ENCODE measurements at regions not wholly inside any gene's neighbourhood (a gene's known extent, or its start where the extent isn't known, plus 50 kb on each side); places are given as distances from the start of the nearest gene placed in this dataset.

DNA sequence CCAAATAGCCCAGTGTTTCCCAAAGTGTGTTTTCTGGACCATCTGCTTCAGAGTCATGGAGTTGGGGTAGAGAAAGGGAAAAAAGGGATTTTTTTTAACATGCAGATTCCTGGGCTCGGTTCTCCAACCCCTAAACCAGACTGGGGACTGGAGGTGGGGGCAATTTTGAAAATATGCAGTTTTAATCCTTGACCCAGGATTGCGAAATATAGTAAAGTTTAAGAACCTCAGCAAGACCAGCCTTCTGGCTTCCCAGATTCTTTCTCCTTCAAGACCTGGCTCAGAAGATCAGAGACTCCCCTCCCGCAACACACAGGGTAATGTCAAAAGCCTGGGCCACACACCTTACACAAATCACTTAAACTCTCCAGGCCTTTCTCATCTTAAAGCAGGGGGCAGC is 150.1 kb downstream of the PAH start:
- no peaks in the 10 kb centered on the region for H3K9me2 ChIP-seq (ENCODE audit: low read depth, low read length)

DNA sequence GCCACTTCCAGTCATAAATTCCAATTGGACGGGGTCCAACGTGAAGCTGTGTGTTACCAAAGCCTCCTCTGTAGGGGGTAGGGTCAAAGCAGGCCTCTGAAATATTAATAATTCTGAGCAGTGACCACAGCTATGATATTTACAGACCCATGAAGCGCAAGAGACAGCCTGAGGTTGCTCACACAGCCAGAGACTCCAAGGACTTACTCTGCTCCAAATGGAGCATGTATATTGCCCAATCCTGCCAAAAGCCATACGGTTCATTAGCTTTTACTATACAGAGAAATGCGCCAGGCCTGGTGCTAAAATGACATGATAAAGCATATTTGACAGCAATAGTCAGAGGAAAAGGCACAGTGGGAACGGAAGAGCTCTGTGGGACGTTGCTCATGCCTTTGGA is 151.3 kb downstream of the PAH start:
- H3K4me1 ChIP-seq (ENCODE audit: insufficient read depth, low read length, severe bottlenecking): no peaks in the 10 kb centered on the region
- no peak overlapping the region for H3K4me2 ChIP-seq (ENCODE audit: low read length)
- TF ChIP-seq, protein P1, sequence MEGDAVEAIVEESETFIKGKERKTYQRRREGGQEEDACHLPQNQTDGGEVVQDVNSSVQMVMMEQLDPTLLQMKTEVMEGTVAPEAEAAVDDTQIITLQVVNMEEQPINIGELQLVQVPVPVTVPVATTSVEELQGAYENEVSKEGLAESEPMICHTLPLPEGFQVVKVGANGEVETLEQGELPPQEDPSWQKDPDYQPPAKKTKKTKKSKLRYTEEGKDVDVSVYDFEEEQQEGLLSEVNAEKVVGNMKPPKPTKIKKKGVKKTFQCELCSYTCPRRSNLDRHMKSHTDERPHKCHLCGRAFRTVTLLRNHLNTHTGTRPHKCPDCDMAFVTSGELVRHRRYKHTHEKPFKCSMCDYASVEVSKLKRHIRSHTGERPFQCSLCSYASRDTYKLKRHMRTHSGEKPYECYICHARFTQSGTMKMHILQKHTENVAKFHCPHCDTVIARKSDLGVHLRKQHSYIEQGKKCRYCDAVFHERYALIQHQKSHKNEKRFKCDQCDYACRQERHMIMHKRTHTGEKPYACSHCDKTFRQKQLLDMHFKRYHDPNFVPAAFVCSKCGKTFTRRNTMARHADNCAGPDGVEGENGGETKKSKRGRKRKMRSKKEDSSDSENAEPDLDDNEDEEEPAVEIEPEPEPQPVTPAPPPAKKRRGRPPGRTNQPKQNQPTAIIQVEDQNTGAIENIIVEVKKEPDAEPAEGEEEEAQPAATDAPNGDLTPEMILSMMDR (IDR thresholded peaks at IDR 0.05; ENCODE audit: low read length): no peak
- TF ChIP-seq EZH2 (IDR thresholded peaks at IDR 0.05; ENCODE audit: borderline replicate concordance, low read length): no peak
- no peaks in the 10 kb centered on the region for H3K79me2 ChIP-seq (ENCODE audit: insufficient read depth, low read length)
- H3K9ac ChIP-seq (ENCODE audit: low read length): no peak overlapping the region
- H3K27ac ChIP-seq (ENCODE audit: low read depth, low read length, poor library complexity, severe bottlenecking): no peak overlapping the region
- H3K4me3 ChIP-seq (ENCODE audit: low read depth, low read length, poor library complexity, severe bottlenecking): no peak overlapping the region
- H3K9me3 ChIP-seq (ENCODE audit: low read length): no peaks in the 10 kb centered on the region
- no peaks in the 10 kb centered on the region for H3K36me3 ChIP-seq (ENCODE audit: insufficient read depth, low read length)
- H2AFZ ChIP-seq (ENCODE audit: low read length): no peak overlapping the region
- no peaks in the 10 kb centered on the region for H4K20me1 ChIP-seq (ENCODE audit: insufficient read depth, low read length)
- H3F3A ChIP-seq (ENCODE audit: insufficient read depth, low read length): no peaks in the 10 kb centered on the region
- no peaks in the 10 kb centered on the region for H3K9me2 ChIP-seq (ENCODE audit: low read depth, low read length)
- H3K27me3 ChIP-seq (ENCODE audit: insufficient read depth, low read length): no peaks in the 10 kb centered on the region

More for the DNA sequence above, 150.1 kb downstream of the PAH start:
- Histone ChIP-seq H3K9me3 (ENCODE audit: low read length) (no peaks in the 10 kb centered on the region), H3F3A (ENCODE audit: insufficient read depth, low read length) (no peaks in the 10 kb centered on the region), H3K4me3 (ENCODE audit: low read depth, low read length, poor library complexity, severe bottlenecking) (no peak overlapping the region), H3K36me3 (ENCODE audit: insufficient read depth, low read length) (no peaks in the 10 kb centered on the region), H3K27me3 (ENCODE audit: insufficient read depth, low read length) (no peaks in the 10 kb centered on the region), H3K27ac (ENCODE audit: low read depth, low read length, poor library complexity, severe bottlenecking) (no peak overlapping the region), H3K9ac (ENCODE audit: low read length) (no peak overlapping the region), H4K20me1 (ENCODE audit: insufficient read depth, low read length) (no peaks in the 10 kb centered on the region), H3K4me1 (ENCODE audit: insufficient read depth, low read length, severe bottlenecking) (no peaks in the 10 kb centered on the region), H3K79me2 (ENCODE audit: insufficient read depth, low read length) (no peaks in the 10 kb centered on the region), H2AFZ (ENCODE audit: low read length) (no peak overlapping the region), H3K4me2 (ENCODE audit: low read length) (no peak overlapping the region)
- TF ChIP-seq, protein P1 (IDR thresholded peaks at IDR 0.05; ENCODE audit: low read length): no peak
- no peak for TF ChIP-seq EZH2 (IDR thresholded peaks at IDR 0.05; ENCODE audit: borderline replicate concordance, low read length)

DNA sequence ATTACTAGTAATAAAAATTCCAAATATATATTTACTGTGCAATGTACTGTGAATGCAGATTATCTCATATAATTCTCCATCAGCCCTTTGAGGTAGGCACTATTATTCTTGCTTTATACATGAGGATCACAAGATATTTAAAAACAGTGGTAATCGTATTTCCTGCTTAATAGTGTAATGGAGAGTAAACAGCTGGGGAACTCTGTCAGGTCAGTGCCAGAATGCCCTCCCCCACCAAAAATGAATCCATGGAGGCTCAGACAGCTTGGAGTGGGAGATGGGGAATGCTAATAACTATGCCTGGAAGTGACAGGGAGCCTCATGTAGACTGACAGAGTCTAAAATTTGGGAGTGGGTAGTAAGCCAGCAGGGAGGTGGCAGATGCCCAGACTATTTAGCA is 153.6 kb downstream of the PAH start:
- no peaks in the 10 kb centered on the region for H4K20me1 ChIP-seq (ENCODE audit: insufficient read depth, low read length)
- no peak overlapping the region for H3K27ac ChIP-seq (ENCODE audit: low read depth, low read length, poor library complexity, severe bottlenecking)
- no peak for TF ChIP-seq EZH2 (IDR thresholded peaks at IDR 0.05; ENCODE audit: borderline replicate concordance, low read length)
- TF ChIP-seq, protein P1 (IDR thresholded peaks at IDR 0.05; ENCODE audit: low read length): no peak
- H3K9me2 ChIP-seq (ENCODE audit: low read depth, low read length): no peaks in the 10 kb centered on the region
- H3K27me3 ChIP-seq (ENCODE audit: insufficient read depth, low read length): no peaks in the 10 kb centered on the region
- H3K4me2 ChIP-seq (ENCODE audit: low read length): no peak overlapping the region
- H3K4me1 ChIP-seq (ENCODE audit: insufficient read depth, low read length, severe bottlenecking): no peaks in the 10 kb centered on the region
- no peaks in the 10 kb centered on the region for H3K36me3 ChIP-seq (ENCODE audit: insufficient read depth, low read length)
- no peaks in the 10 kb centered on the region for H3K9me3 ChIP-seq (ENCODE audit: low read length)
- no peak overlapping the region for H3K4me3 ChIP-seq (ENCODE audit: low read depth, low read length, poor library complexity, severe bottlenecking)
- no peaks in the 10 kb centered on the region for H3F3A ChIP-seq (ENCODE audit: insufficient read depth, low read length)
- no peak overlapping the region for H3K9ac ChIP-seq (ENCODE audit: low read length)
- no peak overlapping the region for H2AFZ ChIP-seq (ENCODE audit: low read length)
- H3K79me2 ChIP-seq (ENCODE audit: insufficient read depth, low read length): no peaks in the 10 kb centered on the region
